ENCODE measurements at regions not wholly inside any gene's neighbourhood (a gene's known extent, or its start where the extent isn't known, plus 50 kb on each side); places are given as distances from the start of the nearest gene placed in this dataset.
"Not testable (repeated sequence)": the region's sequence is repeated elsewhere in the genome, so short reads cannot be mapped to it uniquely, and the experiment has no call there.

DNA sequence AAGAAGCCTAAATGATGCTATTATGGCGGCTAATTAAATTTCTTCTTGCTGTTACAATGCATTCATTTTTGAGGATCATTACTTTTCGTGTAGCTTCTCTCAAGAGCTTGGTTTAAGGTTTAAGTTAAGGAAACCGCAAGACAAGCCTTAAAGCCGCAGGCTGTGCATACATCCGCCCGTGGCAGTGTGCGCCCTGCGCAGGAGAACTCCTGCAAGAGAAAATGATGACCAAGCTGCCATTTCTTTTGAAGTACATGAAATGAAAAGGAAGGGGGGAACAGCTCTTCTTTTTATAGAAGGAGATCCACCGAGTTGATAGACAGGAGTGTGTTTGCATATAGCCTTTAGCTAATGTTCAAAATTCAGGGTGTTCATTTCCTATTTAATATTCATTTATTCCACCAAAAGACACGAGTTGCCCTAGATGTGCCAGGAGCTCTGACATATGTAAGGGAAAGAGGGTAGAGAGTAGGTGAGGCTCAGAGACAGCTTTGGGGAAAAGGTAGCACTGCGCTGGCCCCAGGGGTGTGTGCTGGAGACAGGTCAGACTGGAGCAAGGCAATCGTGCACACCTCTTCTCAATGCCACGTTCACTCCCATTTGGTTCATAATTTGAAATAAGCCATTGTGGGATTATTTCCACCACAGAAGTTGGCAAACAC, 112.1 kb upstream of the LDB2 start:
- no peaks in the 10 kb centered on the region for H3K27me3 ChIP-seq (ENCODE audit: insufficient read depth, insufficient read length)
- H3K9me3 ChIP-seq (ENCODE audit: insufficient read depth, low read length): no peaks in the 10 kb centered on the region; the same call in 1 of the 2 replicates
- no peak for DNase-seq (ENCODE audit: low read depth, low spot score)
- H3K4me1 ChIP-seq (ENCODE audit: insufficient read depth, insufficient read length): no peaks in the 10 kb centered on the region
- TF ChIP-seq SUZ12 (IDR thresholded peaks at IDR 0.05; ENCODE audit: extremely low read depth, insufficient read depth, insufficient read length) (no peak), ZNF274 (IDR thresholded peaks at IDR 0.05; ENCODE audit: low read depth, low read length) (no peak), YY1 (IDR thresholded peaks at IDR 0.05; ENCODE audit: insufficient read depth, insufficient read length) (no peak)
- no peaks in the 10 kb centered on the region for H3K36me3 ChIP-seq (ENCODE audit: insufficient read depth, insufficient read length, low read length)
- no peak overlapping the region for H3K4me3 ChIP-seq (ENCODE audit: insufficient read length, low read depth)
- H3K9ac ChIP-seq (ENCODE audit: insufficient read length, low read depth): no peak overlapping the region

DNA sequence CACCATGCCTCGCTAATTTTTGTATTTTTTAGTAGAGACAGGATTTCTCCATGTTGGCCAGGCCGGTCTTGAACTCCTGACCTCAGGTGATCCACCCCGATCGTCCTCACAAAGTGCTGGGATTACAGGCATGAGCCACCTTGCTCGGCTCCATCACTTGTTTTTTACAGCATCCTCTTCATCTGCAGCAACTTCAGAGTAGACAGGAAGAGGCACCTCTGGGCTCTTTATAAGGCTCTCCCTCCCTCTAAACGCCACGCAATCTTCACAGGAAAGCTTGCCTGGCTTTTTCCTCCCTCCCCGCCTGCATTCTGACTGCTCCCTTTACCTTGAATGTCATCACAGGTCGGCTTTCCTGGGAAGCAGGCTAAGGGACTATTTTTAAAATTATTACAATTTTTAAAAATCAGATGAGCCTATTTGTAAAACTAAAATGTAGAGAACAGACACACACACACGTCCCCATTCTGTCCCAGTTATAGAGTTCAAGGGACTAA, 111.5 kb upstream of the LDB2 start:
- H3K36me3 ChIP-seq (ENCODE audit: insufficient read depth, insufficient read length, low read length): no peaks in the 10 kb centered on the region
- no peak overlapping the region for H3K4me3 ChIP-seq (ENCODE audit: insufficient read length, low read depth)
- no peak overlapping the region for H3K9ac ChIP-seq (ENCODE audit: insufficient read length, low read depth)
- no peaks in the 10 kb centered on the region for H3K27me3 ChIP-seq (ENCODE audit: insufficient read depth, insufficient read length)
- no peak for TF ChIP-seq ZNF274 (IDR thresholded peaks at IDR 0.05; ENCODE audit: low read depth, low read length)
- TF ChIP-seq SUZ12 (IDR thresholded peaks at IDR 0.05; ENCODE audit: extremely low read depth, insufficient read depth, insufficient read length): no peak
- TF ChIP-seq YY1 (IDR thresholded peaks at IDR 0.05; ENCODE audit: insufficient read depth, insufficient read length): no peak
- no peaks in the 10 kb centered on the region for H3K4me1 ChIP-seq (ENCODE audit: insufficient read depth, insufficient read length)
- no peak for DNase-seq (ENCODE audit: low read depth, low spot score)
- H3K9me3 ChIP-seq (ENCODE audit: insufficient read depth, low read length): no peaks in the 10 kb centered on the region; the same call in 1 of the 2 replicates

DNA sequence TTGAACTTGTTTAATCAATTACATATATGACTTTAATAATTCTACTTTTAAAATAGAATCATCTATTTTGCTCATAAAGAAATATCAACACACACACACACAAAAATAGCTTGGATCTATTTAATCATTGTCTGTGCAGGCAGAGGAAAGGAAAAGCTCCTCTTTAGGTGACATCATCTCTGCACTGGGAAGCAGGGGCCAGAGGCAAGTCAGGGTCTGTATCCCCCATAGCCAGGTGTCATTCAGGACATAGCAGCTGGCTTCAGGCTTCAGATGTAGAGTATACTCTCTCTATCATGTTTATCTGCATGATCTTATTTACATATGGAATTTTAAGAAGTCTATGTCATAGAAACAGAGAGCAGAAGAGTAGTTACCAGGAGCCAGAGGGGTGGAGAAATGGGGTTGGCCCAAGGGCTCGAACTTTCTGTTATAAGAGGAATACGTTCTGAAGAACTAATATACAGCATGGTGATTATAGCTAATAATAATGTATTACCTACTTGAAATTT, 110.4 kb upstream of the LDB2 start:
- no peak overlapping the region for H3K9ac ChIP-seq (ENCODE audit: insufficient read length, low read depth)
- no peaks in the 10 kb centered on the region for H3K36me3 ChIP-seq (ENCODE audit: insufficient read depth, insufficient read length, low read length)
- H3K9me3 ChIP-seq (ENCODE audit: insufficient read depth, low read length): no peaks in the 10 kb centered on the region; the same call in 1 of the 2 replicates
- no peak for DNase-seq (ENCODE audit: low read depth, low spot score)
- H3K4me1 ChIP-seq (ENCODE audit: insufficient read depth, insufficient read length): no peaks in the 10 kb centered on the region
- TF ChIP-seq YY1 (IDR thresholded peaks at IDR 0.05; ENCODE audit: insufficient read depth, insufficient read length): no peak
- TF ChIP-seq SUZ12 (IDR thresholded peaks at IDR 0.05; ENCODE audit: extremely low read depth, insufficient read depth, insufficient read length): no peak
- no peak for TF ChIP-seq ZNF274 (IDR thresholded peaks at IDR 0.05; ENCODE audit: low read depth, low read length)
- no peaks in the 10 kb centered on the region for H3K27me3 ChIP-seq (ENCODE audit: insufficient read depth, insufficient read length)
- H3K4me3 ChIP-seq (ENCODE audit: insufficient read length, low read depth): no peak overlapping the region

DNA sequence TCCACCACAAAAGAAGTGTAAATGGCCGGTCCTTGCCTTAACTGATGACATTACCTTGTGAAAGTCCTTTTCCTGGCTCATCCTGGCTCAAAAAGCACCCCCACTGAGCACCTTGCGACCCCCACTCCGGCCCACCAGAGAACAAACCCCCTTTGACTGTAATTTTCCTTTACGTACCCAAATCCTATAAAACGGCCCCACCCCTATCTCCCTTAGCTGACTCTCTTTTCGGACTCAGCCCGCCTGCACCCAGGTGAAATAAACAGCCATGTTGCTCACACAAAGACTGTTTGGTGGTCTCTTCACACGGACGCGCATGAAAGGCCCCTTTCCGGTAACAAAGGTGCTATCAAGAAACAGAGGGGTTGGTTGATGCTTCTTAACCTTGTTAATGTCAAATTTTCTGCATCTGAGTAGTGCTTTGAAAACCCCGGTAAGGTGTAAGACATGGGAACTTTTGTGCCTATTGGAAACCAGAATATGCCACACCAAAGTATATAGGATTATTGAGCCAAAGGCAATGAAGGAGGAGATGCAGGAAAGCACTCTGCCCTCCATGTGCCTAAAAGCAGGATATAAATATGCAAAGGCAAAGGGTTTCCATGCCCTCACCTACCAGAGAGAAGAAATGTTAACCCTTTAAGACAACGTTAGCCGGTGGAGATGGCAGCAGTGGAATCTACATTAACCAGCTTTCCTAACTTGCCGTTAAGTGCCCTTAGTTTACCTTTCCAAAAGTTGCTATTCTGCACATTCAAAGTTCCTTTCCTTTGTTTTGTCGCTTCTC, 105.4 kb upstream of the LDB2 start:
- not testable (repeated sequence) for H3K36me3 ChIP-seq (ENCODE audit: insufficient read depth, insufficient read length, low read length); H3K4me3 ChIP-seq (ENCODE audit: insufficient read length, low read depth); H3K27me3 ChIP-seq (ENCODE audit: insufficient read depth, insufficient read length); DNase-seq (ENCODE audit: low read depth, low spot score); H3K4me1 ChIP-seq (ENCODE audit: insufficient read depth, insufficient read length); H3K9ac ChIP-seq (ENCODE audit: insufficient read length, low read depth); H3K9me3 ChIP-seq (ENCODE audit: insufficient read depth, low read length)

DNA sequence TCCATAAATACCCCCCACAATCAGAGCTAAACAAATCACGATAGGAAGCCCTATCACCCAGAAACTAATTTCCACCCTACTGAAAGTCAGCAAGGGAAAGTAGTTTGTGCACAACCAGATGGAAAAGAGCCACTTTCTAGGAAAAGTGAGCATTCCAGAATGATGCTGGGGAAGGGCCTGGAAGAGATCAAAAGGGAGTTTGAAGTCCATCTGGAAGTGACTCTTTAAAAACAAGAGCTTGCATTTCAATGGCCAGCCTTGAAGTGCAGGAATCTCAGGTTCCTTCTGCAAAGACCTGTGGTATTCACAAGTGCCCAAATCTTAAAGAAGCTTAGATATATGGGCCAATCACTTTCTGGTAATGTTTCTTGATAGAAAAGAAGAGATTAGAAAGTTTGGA, 97.0 kb upstream of the LDB2 start:
- Histone ChIP-seq H3K27me3 (ENCODE audit: insufficient read depth, insufficient read length) (no peaks in the 10 kb centered on the region), H3K4me1 (ENCODE audit: insufficient read depth, insufficient read length) (peaks cover 3% of the 10 kb centered on the region), H3K36me3 (ENCODE audit: insufficient read depth, insufficient read length, low read length) (no peaks in the 10 kb centered on the region), H3K4me3 (ENCODE audit: insufficient read length, low read depth) (no peak overlapping the region), H3K9me3 (ENCODE audit: insufficient read depth, low read length) (peaks cover 10% of the 10 kb centered on the region; the same call in 1 of the 2 replicates), H3K9ac (ENCODE audit: insufficient read length, low read depth) (no peak overlapping the region)
- DNase-seq (ENCODE audit: low read depth, low spot score): peak; percentile 52
- TF ChIP-seq ZNF274 (IDR thresholded peaks at IDR 0.05; ENCODE audit: low read depth, low read length) (no peak), YY1 (IDR thresholded peaks at IDR 0.05; ENCODE audit: insufficient read depth, insufficient read length) (no peak), SUZ12 (IDR thresholded peaks at IDR 0.05; ENCODE audit: extremely low read depth, insufficient read depth, insufficient read length) (no peak)

DNA sequence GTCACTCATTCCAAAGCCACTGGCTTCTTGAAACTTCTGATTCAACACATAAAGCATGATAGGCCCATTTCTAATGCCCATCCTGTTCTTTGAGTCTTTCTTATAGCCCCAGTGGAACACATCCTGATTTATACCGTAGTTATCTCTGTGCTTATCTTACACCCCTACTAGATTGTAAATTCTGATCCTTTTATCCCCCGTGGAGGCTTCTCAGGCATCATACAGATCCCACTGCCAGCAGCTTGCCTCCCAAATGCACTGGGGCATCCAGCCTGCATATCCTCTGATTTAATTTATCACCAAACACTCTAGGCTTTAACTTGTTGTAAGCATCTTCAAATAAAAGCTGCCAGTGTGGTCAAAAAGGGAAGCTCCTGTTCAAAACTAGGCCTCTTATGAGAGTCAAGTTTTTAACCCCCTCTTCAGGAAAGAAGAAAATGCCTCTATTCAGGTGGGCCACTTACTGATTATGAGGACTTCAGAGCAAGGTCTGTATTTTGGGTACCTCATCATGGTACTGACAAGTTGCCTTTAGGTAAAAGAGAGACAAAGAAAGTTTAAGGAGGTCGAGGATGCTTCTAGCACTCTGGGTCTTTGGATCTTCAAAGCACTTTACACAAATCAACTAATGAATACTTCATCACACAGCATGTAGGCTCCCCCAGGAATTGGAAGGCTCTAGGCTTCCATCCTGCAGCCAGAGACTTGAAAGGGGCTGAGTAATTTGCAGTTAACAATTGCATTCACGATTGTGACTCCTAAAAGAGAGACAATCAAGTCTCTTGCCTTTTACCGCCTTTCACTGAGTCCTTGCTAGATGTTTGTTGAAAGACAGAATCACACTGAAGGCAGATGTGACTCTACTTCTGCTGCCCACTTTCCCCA, 95.8 kb upstream of the LDB2 start:
- DNase-seq (ENCODE audit: low read depth, low spot score): no peak
- no peak for TF ChIP-seq ZNF274 (IDR thresholded peaks at IDR 0.05; ENCODE audit: low read depth, low read length)
- no peak for TF ChIP-seq SUZ12 (IDR thresholded peaks at IDR 0.05; ENCODE audit: extremely low read depth, insufficient read depth, insufficient read length)
- TF ChIP-seq YY1 (IDR thresholded peaks at IDR 0.05; ENCODE audit: insufficient read depth, insufficient read length): no peak
- no peak overlapping the region for H3K9ac ChIP-seq (ENCODE audit: insufficient read length, low read depth)
- peaks cover 10% of the 10 kb centered on the region; the same call in 1 of the 2 replicates for H3K9me3 ChIP-seq (ENCODE audit: insufficient read depth, low read length)
- H3K4me1 ChIP-seq (ENCODE audit: insufficient read depth, insufficient read length): peaks cover 3% of the 10 kb centered on the region
- H3K36me3 ChIP-seq (ENCODE audit: insufficient read depth, insufficient read length, low read length): no peaks in the 10 kb centered on the region
- no peak overlapping the region for H3K4me3 ChIP-seq (ENCODE audit: insufficient read length, low read depth)
- H3K27me3 ChIP-seq (ENCODE audit: insufficient read depth, insufficient read length): no peaks in the 10 kb centered on the region
